ENCODE measurements at regions not wholly inside any gene's neighbourhood (a gene's known extent, or its start where the extent isn't known, plus 50 kb on each side); places are given as distances from the start of the nearest gene placed in this dataset.

DNA sequence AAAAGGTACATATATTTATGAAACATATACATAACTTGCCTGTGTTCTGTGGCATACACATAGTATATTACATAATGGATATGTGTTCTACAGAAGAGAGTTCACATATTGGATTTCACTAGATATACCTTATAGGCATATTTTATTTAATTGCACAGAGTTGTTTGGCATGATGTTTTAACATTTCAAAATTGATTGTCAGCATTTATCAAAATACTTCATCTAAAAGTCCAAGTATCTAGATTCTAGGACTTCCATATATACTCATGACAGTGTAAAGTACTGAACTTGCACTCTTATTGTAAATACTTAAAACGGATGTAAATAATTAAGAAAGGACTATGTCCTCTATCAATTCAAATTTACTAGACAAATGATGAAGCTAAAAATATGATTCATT is 995.3 kb upstream of the LRRTM1 start:
- Histone ChIP-seq H3K9ac (ENCODE audit: low read depth, low read length, poor library complexity, severe bottlenecking) (no peak overlapping the region), H3K9me2 (replicated peaks; ENCODE audit: low read depth, low read length) (no peaks in the 10 kb centered on the region), H3K9me3 (ENCODE audit: insufficient read depth, low read depth, low read length) (no peaks in the 10 kb centered on the region), H3F3A (ENCODE audit: low read depth) (no peaks in the 10 kb centered on the region), H4K20me1 (ENCODE audit: insufficient read depth, low read length, poor library complexity, severe bottlenecking) (no peaks in the 10 kb centered on the region), H2AFZ (ENCODE audit: low read length) (no peak overlapping the region), H3K4me3 (ENCODE audit: low read length, poor library complexity, severe bottlenecking) (no peak overlapping the region), H3K27me3 (ENCODE audit: insufficient read depth, low read length, poor library complexity, severe bottlenecking) (no peaks in the 10 kb centered on the region), H3K4me2 (ENCODE audit: low read depth, low read length, poor library complexity, severe bottlenecking) (no peak overlapping the region), H3K4me1 (ENCODE audit: insufficient read depth, low read length, poor library complexity, severe bottlenecking) (no peaks in the 10 kb centered on the region), H3K36me3 (ENCODE audit: insufficient read depth, low read length) (no peaks in the 10 kb centered on the region), H3K79me2 (ENCODE audit: insufficient read depth, low read length) (no peaks in the 10 kb centered on the region)
- TF ChIP-seq, protein P1, sequence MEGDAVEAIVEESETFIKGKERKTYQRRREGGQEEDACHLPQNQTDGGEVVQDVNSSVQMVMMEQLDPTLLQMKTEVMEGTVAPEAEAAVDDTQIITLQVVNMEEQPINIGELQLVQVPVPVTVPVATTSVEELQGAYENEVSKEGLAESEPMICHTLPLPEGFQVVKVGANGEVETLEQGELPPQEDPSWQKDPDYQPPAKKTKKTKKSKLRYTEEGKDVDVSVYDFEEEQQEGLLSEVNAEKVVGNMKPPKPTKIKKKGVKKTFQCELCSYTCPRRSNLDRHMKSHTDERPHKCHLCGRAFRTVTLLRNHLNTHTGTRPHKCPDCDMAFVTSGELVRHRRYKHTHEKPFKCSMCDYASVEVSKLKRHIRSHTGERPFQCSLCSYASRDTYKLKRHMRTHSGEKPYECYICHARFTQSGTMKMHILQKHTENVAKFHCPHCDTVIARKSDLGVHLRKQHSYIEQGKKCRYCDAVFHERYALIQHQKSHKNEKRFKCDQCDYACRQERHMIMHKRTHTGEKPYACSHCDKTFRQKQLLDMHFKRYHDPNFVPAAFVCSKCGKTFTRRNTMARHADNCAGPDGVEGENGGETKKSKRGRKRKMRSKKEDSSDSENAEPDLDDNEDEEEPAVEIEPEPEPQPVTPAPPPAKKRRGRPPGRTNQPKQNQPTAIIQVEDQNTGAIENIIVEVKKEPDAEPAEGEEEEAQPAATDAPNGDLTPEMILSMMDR (conservative IDR thresholded peaks at IDR 0.05; ENCODE audit: low read length), result no peak
- TF ChIP-seq EZH2phosphoT487 (IDR thresholded peaks at IDR 0.05; ENCODE audit: borderline replicate concordance), result no peak

DNA sequence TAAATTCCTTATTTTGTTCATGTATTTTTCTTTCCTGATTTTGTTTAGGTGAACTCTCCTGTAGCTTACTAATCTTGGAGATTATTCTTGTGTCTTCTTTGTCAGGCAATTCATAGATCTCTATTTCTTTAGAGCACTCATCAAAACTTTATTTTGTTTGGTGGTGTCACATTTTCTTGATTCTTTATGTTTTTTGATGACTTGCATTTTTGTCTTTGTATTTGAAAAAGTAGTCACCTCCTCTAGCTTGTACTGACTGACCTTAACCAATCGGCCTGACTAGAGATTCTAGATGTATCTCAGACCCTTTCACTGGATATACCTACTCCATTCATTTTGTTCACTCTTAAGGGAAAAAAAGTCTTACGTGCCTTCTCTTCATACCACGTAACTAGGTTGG is 986.3 kb upstream of the LRRTM1 start:
- Histone ChIP-seq H2AFZ (ENCODE audit: low read length) (no peak overlapping the region), H3K9me2 (replicated peaks; ENCODE audit: low read depth, low read length) (no peaks in the 10 kb centered on the region), H4K20me1 (ENCODE audit: insufficient read depth, low read length, poor library complexity, severe bottlenecking) (no peaks in the 10 kb centered on the region), H3K4me1 (ENCODE audit: insufficient read depth, low read length, poor library complexity, severe bottlenecking) (no peaks in the 10 kb centered on the region), H3K36me3 (ENCODE audit: insufficient read depth, low read length) (no peaks in the 10 kb centered on the region), H3K9ac (ENCODE audit: low read depth, low read length, poor library complexity, severe bottlenecking) (no peak overlapping the region), H3K79me2 (ENCODE audit: insufficient read depth, low read length) (no peaks in the 10 kb centered on the region), H3K27me3 (ENCODE audit: insufficient read depth, low read length, poor library complexity, severe bottlenecking) (no peaks in the 10 kb centered on the region), H3F3A (ENCODE audit: low read depth) (no peaks in the 10 kb centered on the region), H3K4me3 (ENCODE audit: low read length, poor library complexity, severe bottlenecking) (no peak overlapping the region), H3K9me3 (ENCODE audit: insufficient read depth, low read depth, low read length) (no peaks in the 10 kb centered on the region), H3K4me2 (ENCODE audit: low read depth, low read length, poor library complexity, severe bottlenecking) (no peak overlapping the region)
- no peak for TF ChIP-seq EZH2phosphoT487 (IDR thresholded peaks at IDR 0.05; ENCODE audit: borderline replicate concordance)
- TF ChIP-seq, protein P1 (conservative IDR thresholded peaks at IDR 0.05; ENCODE audit: low read length), result no peak

DNA sequence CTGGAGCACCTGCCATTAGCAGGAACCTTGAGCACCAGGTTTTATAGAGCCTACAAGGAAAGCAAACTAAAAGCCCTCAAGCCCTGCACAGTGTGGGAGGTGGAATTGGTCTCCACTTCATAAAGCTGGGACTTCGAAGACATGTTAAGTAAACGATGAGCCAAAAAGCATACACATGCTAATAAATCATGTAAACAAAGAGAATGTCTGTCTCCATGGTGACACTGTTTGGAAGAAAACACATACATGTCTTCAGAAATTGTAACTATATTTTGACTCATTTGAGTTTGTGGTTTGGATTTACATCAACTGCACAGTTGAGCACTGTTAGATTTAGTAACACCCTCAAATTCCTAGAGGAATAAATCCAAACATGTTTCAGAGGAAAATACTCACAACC is 978.5 kb upstream of the LRRTM1 start:
- Histone ChIP-seq H2AFZ (ENCODE audit: low read length) (no peak overlapping the region), H3K36me3 (ENCODE audit: insufficient read depth, low read length) (no peaks in the 10 kb centered on the region), H3K9me3 (ENCODE audit: insufficient read depth, low read depth, low read length) (no peaks in the 10 kb centered on the region), H3K79me2 (ENCODE audit: insufficient read depth, low read length) (no peaks in the 10 kb centered on the region), H3K4me1 (ENCODE audit: insufficient read depth, low read length, poor library complexity, severe bottlenecking) (no peaks in the 10 kb centered on the region), H3F3A (ENCODE audit: low read depth) (no peaks in the 10 kb centered on the region), H3K4me2 (ENCODE audit: low read depth, low read length, poor library complexity, severe bottlenecking) (no peak overlapping the region), H4K20me1 (ENCODE audit: insufficient read depth, low read length, poor library complexity, severe bottlenecking) (no peaks in the 10 kb centered on the region), H3K4me3 (ENCODE audit: low read length, poor library complexity, severe bottlenecking) (no peak overlapping the region), H3K27me3 (ENCODE audit: insufficient read depth, low read length, poor library complexity, severe bottlenecking) (no peaks in the 10 kb centered on the region), H3K9me2 (replicated peaks; ENCODE audit: low read depth, low read length) (no peaks in the 10 kb centered on the region), H3K9ac (ENCODE audit: low read depth, low read length, poor library complexity, severe bottlenecking) (no peak overlapping the region)
- no peak for TF ChIP-seq EZH2phosphoT487 (IDR thresholded peaks at IDR 0.05; ENCODE audit: borderline replicate concordance)
- TF ChIP-seq, protein P1 (conservative IDR thresholded peaks at IDR 0.05; ENCODE audit: low read length), result no peak

Measured in Loucy (cell line).